IPS-11a (cell line): ENCODE measurements at regions not wholly inside any gene's neighbourhood (a gene's known extent, or its start where the extent isn't known, plus 50 kb on each side); places are given as distances from the start of the nearest gene placed in this dataset.
"Not testable (repeated sequence)": the region's sequence is repeated elsewhere in the genome, so short reads cannot be mapped to it uniquely, and the experiment has no call there.

Source experiments
- H3K4me3 ChIP-seq: one replicate; pipeline ENCODE4 v1.5.1; 2013; ENCODE audit warnings: low read depth, low read length, control low read depth

GRCh38 chr14:22314183-22314820 lies 274.7 kb downstream of the DAD1 start:
- H3K4me3 ChIP-seq, result no peak overlapping the region

- H3K4me3 ChIP-seq, result no peak overlapping the region
These were observed 275.7 kb downstream of the DAD1 start for GRCh38 chr14:22313172-22313801.

- H3K4me3 ChIP-seq, result no peak overlapping the region
These were observed 277.4 kb downstream of the DAD1 start for GRCh38 chr14:22311636-22312035.

GRCh38 chr14:22305607-22306006 lies 283.4 kb downstream of the DAD1 start:
- H3K4me3 ChIP-seq, result no peak overlapping the region

- no peak overlapping the region for H3K4me3 ChIP-seq
These were observed 284.7 kb downstream of the DAD1 start for GRCh38 chr14:22304326-22304725.

GRCh38 chr14:22303589-22304195 lies 285.3 kb downstream of the DAD1 start:
- no peak overlapping the region for H3K4me3 ChIP-seq

GRCh38 chr14:22300646-22301045 lies 288.4 kb downstream of the DAD1 start:
- H3K4me3 ChIP-seq, result no peak overlapping the region

- H3K4me3 ChIP-seq, result no peak overlapping the region
These were observed 291.6 kb downstream of the DAD1 start for GRCh38 chr14:22297376-22297775.

- H3K4me3 ChIP-seq, result no peak overlapping the region
These were observed 292.3 kb downstream of the DAD1 start for GRCh38 chr14:22296722-22297121.

- H3K4me3 ChIP-seq, result no peak overlapping the region
These were observed 292.9 kb downstream of the DAD1 start for GRCh38 chr14:22296088-22296487.

- H3K4me3 ChIP-seq, result no peak overlapping the region
These were observed 297.6 kb downstream of the DAD1 start for GRCh38 chr14:22291406-22291805.

- H3K4me3 ChIP-seq, result no peak overlapping the region
These were observed 299.5 kb downstream of the DAD1 start for GRCh38 chr14:22289570-22289969.

GRCh38 chr14:22285991-22286390 lies 303.0 kb downstream of the DAD1 start:
- no peak overlapping the region for H3K4me3 ChIP-seq

GRCh38 chr14:22282949-22283348 lies 306.1 kb downstream of the DAD1 start:
- H3K4me3 ChIP-seq, result no peak overlapping the region

- no peak overlapping the region for H3K4me3 ChIP-seq
These were observed 306.6 kb downstream of the DAD1 start for GRCh38 chr14:22282417-22282816.

GRCh38 chr14:22281447-22281874 lies 307.6 kb downstream of the DAD1 start:
- not testable (repeated sequence) for H3K4me3 ChIP-seq

- H3K4me3 ChIP-seq, result no peak overlapping the region
These were observed 308.3 kb downstream of the DAD1 start for GRCh38 chr14:22280497-22281316.

- H3K4me3 ChIP-seq, result no peak overlapping the region
These were observed 311.9 kb downstream of the DAD1 start for GRCh38 chr14:22276913-22277816.

GRCh38 chr14:22271838-22272799 lies 316.9 kb downstream of the DAD1 start:
- H3K4me3 ChIP-seq, result no peak overlapping the region
